ENCODE measurements at regions not wholly inside any gene's neighbourhood (a gene's known extent, or its start where the extent isn't known, plus 50 kb on each side); places are given as distances from the start of the nearest gene placed in this dataset.

GRCh38 chr2:188170356-188170755 lies 121.3 kb upstream of the GULP1 start:
- Mint-ChIP-seq H3K9me3 (peaks cover 25 to 61% (median 47%) of the 10 kb centered on the region in 6 donors), H3K36me3 (peaks cover 0 to 4% (median 0%) of the 10 kb centered on the region in 3 donors), H3K4me3 (no peak overlapping the region), H3K27me3 (ENCODE audit: low read depth in 3 of 3) (peaks cover 0 to 5% (median 3%) of the 10 kb centered on the region in 3 donors), H3K27ac (no peak overlapping the region), H3K4me1 (no peaks in the 10 kb centered on the region)
- no peak for DNase-seq

- DNase-seq: no peak
- Mint-ChIP-seq H3K4me1 (no peaks in the 10 kb centered on the region), H3K36me3 (peaks cover 0 to 4% (median 0%) of the 10 kb centered on the region in 3 donors), H3K27me3 (ENCODE audit: low read depth in 3 of 3) (peaks cover 0 to 3% (median 0%) of the 10 kb centered on the region in 3 donors), H3K27ac (no peak overlapping the region), H3K9me3 (peaks cover 17 to 45% (median 32%) of the 10 kb centered on the region in 6 donors), H3K4me3 (no peak overlapping the region)
Measured at GRCh38 chr2:188176620-188177019, 115.1 kb upstream of the GULP1 start.

- Mint-ChIP-seq H3K4me1 (no peaks in the 10 kb centered on the region), H3K9me3 (peaks cover 0 to 17% (median 8%) of the 10 kb centered on the region in 6 donors), H3K36me3 (no peaks in the 10 kb centered on the region), H3K27ac (no peak overlapping the region), H3K4me3 (no peak overlapping the region), H3K27me3 (ENCODE audit: low read depth in 3 of 3) (no peaks in the 10 kb centered on the region)
- DNase-seq: no peak
Measured at GRCh38 chr2:188181067-188181838, 110.4 kb upstream of the GULP1 start.

GRCh38 chr2:188181884-188182283 lies 109.8 kb upstream of the GULP1 start:
- DNase-seq: no peak
- Mint-ChIP-seq H3K27me3 (ENCODE audit: low read depth in 3 of 3) (no peaks in the 10 kb centered on the region), H3K9me3 (peaks cover 0 to 11% (median 4%) of the 10 kb centered on the region in 6 donors), H3K4me1 (no peaks in the 10 kb centered on the region), H3K27ac (no peak overlapping the region), H3K4me3 (no peak overlapping the region), H3K36me3 (no peaks in the 10 kb centered on the region)

- Mint-ChIP-seq H3K27ac (no peak overlapping the region), H3K9me3 (peaks cover 2 to 14% (median 4%) of the 10 kb centered on the region in 6 donors), H3K36me3 (no peaks in the 10 kb centered on the region), H3K27me3 (ENCODE audit: low read depth in 3 of 3) (peaks cover 0 to 2% (median 0%) of the 10 kb centered on the region in 3 donors), H3K4me3 (no peak overlapping the region), H3K4me1 (no peaks in the 10 kb centered on the region)
- DNase-seq: no peak
Measured at GRCh38 chr2:188187726-188188125, 103.9 kb upstream of the GULP1 start.

- Mint-ChIP-seq H3K27me3 (ENCODE audit: low read depth in 3 of 3) (peaks cover 0 to 2% (median 0%) of the 10 kb centered on the region in 3 donors), H3K9me3 (peaks cover 0 to 25% (median 8%) of the 10 kb centered on the region in 6 donors), H3K4me3 (no peak overlapping the region), H3K36me3 (no peaks in the 10 kb centered on the region), H3K4me1 (no peaks in the 10 kb centered on the region), H3K27ac (no peak overlapping the region)
- DNase-seq: no peak
Measured at GRCh38 chr2:188189356-188189755, 102.3 kb upstream of the GULP1 start.

GRCh38 chr2:188193230-188193629 lies 98.4 kb upstream of the GULP1 start:
- Mint-ChIP-seq H3K4me1 (no peaks in the 10 kb centered on the region), H3K27ac (no peak overlapping the region), H3K4me3 (no peak overlapping the region), H3K36me3 (no peaks in the 10 kb centered on the region), H3K9me3 (peaks cover 5 to 31% (median 13%) of the 10 kb centered on the region in 6 donors), H3K27me3 (ENCODE audit: low read depth in 3 of 3) (peaks cover 0 to 2% (median 1%) of the 10 kb centered on the region in 3 donors)
- DNase-seq: no peak

- no peak overlapping the region for H3K27ac Mint-ChIP-seq
- no peak overlapping the region for H3K4me3 Mint-ChIP-seq
- H3K36me3 Mint-ChIP-seq: no peaks in the 10 kb centered on the region
- peaks cover 0 to 2% (median 1%) of the 10 kb centered on the region in 3 donors for H3K27me3 Mint-ChIP-seq (ENCODE audit: low read depth in 3 of 3)
- no peaks in the 10 kb centered on the region for H3K4me1 Mint-ChIP-seq
- H3K9me3 Mint-ChIP-seq: peaks cover 5 to 41% (median 12%) of the 10 kb centered on the region in 6 donors
- no peak for DNase-seq
Measured at GRCh38 chr2:188196343-188197008, 95.2 kb upstream of the GULP1 start.

GRCh38 chr2:188199716-188200128 lies 92.0 kb upstream of the GULP1 start:
- Mint-ChIP-seq H3K36me3 (no peaks in the 10 kb centered on the region), H3K27me3 (ENCODE audit: low read depth in 3 of 3) (peaks cover 0 to 1% (median 0%) of the 10 kb centered on the region in 3 donors), H3K4me3 (no peak overlapping the region), H3K9me3 (peaks cover 3 to 43% (median 12%) of the 10 kb centered on the region in 6 donors), H3K4me1 (no peaks in the 10 kb centered on the region), H3K27ac (no peak overlapping the region)
- DNase-seq: no peak

GRCh38 chr2:188201639-188202038 lies 90.0 kb upstream of the GULP1 start:
- Mint-ChIP-seq H3K4me1 (no peaks in the 10 kb centered on the region), H3K27ac (no peak overlapping the region), H3K9me3 (peaks cover 5 to 52% (median 9%) of the 10 kb centered on the region in 6 donors), H3K27me3 (ENCODE audit: low read depth in 3 of 3) (peaks cover 0 to 1% (median 0%) of the 10 kb centered on the region in 3 donors), H3K4me3 (no peak overlapping the region), H3K36me3 (no peaks in the 10 kb centered on the region)
- DNase-seq: no peak

- Mint-ChIP-seq H3K27me3 (ENCODE audit: low read depth in 3 of 3) (no peaks in the 10 kb centered on the region), H3K4me1 (no peaks in the 10 kb centered on the region), H3K4me3 (no peak overlapping the region), H3K27ac (no peak overlapping the region), H3K36me3 (no peaks in the 10 kb centered on the region), H3K9me3 (peaks cover 3 to 50% (median 11%) of the 10 kb centered on the region in 6 donors)
- DNase-seq: no peak
Measured at GRCh38 chr2:188202777-188203176, 88.9 kb upstream of the GULP1 start.

- H3K36me3 Mint-ChIP-seq: no peaks in the 10 kb centered on the region
- no peak for DNase-seq
- no peak overlapping the region for H3K27ac Mint-ChIP-seq
- H3K9me3 Mint-ChIP-seq: peaks cover 3 to 48% (median 13%) of the 10 kb centered on the region in 6 donors
- no peak overlapping the region for H3K4me3 Mint-ChIP-seq
- no peaks in the 10 kb centered on the region for H3K4me1 Mint-ChIP-seq
- peaks cover 0 to 2% (median 0%) of the 10 kb centered on the region in 3 donors for H3K27me3 Mint-ChIP-seq (ENCODE audit: low read depth in 3 of 3)
Measured at GRCh38 chr2:188203776-188204175, 87.9 kb upstream of the GULP1 start.

- Mint-ChIP-seq H3K36me3 (no peaks in the 10 kb centered on the region), H3K27me3 (ENCODE audit: low read depth in 3 of 3) (peaks cover 0 to 2% (median 0%) of the 10 kb centered on the region in 3 donors), H3K4me3 (no peak overlapping the region), H3K27ac (no peak overlapping the region), H3K4me1 (no peaks in the 10 kb centered on the region), H3K9me3 (peaks cover 5 to 54% (median 16%) of the 10 kb centered on the region in 6 donors)
- DNase-seq: no peak
Measured at GRCh38 chr2:188204824-188205223, 86.8 kb upstream of the GULP1 start.

- no peak overlapping the region for H3K4me3 Mint-ChIP-seq
Measured at GRCh38 chr2:188207554-188207953, 84.1 kb upstream of the GULP1 start.

More at GRCh38 chr2:188207554-188207953, 84.1 kb upstream of the GULP1 start:
- Mint-ChIP-seq H3K27me3 (ENCODE audit: low read depth in 3 of 3) (peaks cover 0 to 2% (median 0%) of the 10 kb centered on the region in 3 donors), H3K36me3 (no peaks in the 10 kb centered on the region), H3K4me1 (no peaks in the 10 kb centered on the region), H3K27ac (no peak overlapping the region), H3K9me3 (peaks cover 5 to 49% (median 18%) of the 10 kb centered on the region in 6 donors)
- DNase-seq: no peak
